DMS79 (cell line): ENCODE measurements at regions not wholly inside any gene's neighbourhood (a gene's known extent, or its start where the extent isn't known, plus 50 kb on each side); places are given as distances from the start of the nearest gene placed in this dataset.
A peak's percentile ranks its signal among the peaks of the same experiment; 100 is the strongest.
"Not testable (repeated sequence)": the region's sequence is repeated elsewhere in the genome, so short reads cannot be mapped to it uniquely, and the experiment has no call there.

Experiments used
- DNase-seq: peaks from one replicate; lab custom pipeline; 2025; lab: John Stamatoyannopoulos, UW

DNA sequence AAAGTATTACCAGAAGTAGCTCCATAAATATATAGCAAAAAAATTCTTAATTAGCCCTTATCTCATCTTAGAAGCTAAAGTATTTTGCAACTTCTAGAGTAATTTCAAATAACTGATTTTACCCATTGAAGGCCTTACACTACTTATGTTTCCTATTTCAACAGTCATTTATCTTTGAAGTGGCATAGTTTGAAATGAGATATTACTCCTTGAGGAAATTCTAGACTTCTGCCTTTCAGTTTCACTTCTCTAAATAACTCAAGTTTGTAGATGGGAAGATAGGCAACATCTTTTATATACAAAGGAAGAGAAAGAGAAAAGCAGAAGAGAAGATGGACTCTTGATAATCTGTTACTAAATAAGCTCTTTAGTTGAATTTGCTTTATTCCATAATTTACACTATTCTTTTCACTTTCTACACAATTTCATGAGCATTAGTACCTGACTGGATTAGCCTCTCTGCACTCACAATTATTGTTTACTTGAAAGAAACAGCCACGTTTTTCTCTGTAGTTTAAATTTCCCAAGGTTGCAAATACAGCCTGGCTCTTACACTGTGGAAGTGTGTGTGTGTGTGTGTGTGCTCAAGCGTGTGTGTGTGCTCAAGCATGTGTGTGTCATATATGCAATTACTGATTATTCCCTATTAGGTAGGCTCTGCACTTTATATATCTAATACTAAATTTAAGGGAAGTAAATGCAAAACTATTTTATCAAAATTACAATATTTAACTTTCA, 60.6 kb upstream of the EMB start:
- no peak for DNase-seq

DNA sequence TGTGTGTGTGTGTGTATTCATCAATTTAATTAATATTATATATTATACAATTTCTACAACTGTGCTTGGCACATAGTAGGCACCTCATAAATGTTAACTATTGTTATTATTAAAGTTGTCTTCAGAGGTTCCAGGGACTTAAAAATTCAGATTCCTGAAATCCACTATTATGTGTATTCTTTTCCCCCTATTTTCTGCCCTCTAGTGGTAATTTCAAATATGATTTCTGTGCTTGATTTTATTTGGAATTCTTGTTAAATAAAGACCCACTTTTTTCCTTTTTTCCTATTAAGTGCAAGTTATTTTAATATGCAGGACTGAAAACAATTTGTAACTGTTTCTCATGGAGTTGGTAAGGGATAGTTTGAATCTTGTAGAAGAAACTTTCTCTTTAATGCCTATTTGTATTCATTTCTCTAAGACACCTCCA, 72.0 kb upstream of the EMB start:
- DNase-seq: not testable (repeated sequence)

DNA sequence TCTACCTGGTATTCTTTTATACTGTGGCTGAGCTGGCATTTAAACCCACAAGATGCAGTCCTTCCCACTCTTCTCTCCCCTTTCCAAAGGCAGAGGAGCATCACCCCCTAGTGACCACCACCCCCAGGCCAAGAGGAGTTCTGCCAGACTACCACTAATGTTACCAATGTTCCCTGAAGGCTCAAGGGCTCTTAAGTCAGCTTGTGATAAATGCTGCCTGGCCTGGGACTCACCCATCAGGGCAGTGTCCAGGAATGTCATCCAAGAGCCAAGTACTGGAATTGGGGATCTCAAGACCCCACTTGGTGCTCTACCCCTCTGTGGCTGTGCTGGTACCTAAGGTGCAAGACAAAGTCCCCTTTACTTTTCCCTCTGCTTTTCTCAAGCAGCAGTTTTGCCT, 80.0 kb upstream of the EMB start:
- not testable (repeated sequence) for DNase-seq

DNA sequence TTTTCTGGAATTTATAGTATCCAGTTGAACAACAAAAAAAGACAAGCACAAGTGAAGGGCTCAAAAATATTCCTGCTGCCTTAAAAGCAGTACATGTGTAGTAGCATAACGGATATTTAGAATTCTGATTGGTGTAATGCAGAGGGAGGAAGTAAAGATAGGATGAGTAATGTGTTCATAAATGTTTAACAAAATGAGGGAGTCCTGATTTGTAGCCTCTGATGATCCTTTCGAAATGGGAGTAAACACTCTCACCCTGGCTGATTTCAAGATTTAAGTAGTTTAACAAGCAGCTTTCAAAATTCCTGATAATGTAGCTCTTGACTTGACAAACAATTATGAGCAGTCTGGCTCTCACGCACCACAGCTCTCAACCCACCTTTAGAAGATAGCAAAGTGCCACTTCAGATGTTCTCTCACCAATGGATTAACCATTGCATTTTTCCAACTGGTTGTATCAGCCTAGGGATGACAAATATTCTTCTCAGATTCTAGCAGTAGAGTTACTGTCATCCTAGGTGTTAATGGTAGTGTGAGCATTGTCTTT, 86.5 kb upstream of the EMB start:
- DNase-seq: peak; percentile 76

DNA sequence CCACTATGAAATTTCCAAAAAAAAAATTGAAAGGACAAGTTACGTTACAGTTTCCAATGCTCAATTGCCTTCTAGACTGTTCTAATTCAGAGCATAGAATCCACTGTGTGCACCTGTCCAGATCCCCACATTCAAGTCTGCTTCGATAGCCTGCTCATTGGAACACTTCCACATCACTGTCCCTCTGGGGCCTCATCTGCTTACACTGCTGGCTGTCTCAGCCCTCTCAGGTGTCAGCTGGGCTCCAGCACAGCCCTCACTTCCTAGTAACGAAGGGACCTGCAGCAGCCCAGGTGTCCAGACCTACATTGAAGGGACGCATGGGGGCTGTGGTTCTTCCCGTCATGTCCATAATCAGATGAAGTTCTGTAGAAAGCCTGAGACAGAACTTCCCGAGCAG, 94.3 kb upstream of the EMB start:
- DNase-seq: no peak

DNA sequence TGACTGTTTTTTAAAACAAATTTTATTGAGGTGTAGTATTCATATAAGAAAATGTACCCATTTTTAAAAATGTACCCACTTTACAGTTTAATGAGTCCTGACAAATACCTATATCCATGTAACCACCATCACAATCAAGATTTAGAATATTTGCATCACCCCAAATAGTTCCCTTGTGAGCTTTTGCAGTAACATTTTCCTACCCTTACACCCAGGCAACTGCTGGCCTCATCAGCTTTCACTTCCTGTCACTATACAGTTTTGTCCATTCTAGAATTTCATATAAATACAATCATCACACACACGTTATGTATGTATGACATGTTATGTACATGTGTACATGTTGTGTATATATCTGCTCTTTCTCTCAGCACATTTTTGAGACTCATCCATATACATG, 96.4 kb upstream of the EMB start:
- not testable (repeated sequence) for DNase-seq

DNA sequence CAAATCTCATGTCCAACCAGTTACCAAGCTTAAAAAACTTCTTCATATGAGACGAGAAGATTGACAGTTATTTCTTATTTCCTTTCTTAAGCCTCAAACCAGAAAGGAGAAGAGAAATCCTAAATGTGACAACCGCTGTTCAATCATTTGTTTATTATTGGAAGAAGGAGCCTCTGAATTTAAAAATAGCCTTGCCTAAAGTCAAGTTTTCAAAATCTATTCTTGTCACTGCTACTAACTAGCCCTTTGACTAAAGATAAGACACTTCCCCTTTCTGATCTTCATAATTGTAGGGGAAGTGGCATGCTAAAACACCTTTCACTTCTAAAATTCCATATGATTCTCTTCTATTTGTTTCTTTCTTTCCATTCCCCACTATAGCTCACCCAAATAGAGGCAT, 106.2 kb upstream of the EMB start:
- DNase-seq: no peak

DNA sequence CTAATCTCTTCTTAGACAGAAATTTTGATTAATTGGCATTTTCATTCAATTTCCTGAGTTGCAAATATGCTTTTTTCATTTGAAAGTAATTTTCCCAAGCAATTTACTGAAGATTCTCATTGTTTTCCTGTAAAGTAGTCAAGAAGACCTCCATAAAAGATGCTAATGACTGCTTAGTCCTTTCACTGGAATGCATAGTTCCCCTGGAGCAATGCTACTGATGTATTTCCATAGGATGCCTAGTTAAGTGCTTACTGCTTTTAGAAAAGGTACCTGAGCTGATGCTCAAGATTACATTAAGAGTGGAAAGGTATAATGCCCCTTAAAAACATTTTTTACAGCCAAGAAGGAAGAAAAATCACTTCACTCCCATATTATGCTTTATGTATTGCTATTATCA, 109.2 kb upstream of the EMB start:
- no peak for DNase-seq

DNA sequence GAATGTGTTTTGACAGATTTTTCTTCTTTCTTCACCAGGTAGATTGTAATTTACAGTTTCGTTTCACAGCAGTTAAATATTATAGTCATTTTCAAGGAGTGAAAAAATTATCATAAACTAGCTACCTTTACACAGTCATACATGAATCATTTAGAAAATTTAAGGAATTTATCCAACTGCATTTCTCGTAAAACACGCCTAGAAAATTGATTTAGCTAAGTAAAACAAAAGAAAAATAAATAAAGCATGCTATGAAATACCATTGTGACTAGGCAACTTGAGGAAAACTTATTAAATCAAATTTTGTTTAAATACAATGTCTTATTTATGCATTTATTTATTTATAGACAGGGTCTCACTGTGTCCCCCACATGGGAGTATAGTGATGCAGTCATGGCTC, 109.9 kb upstream of the EMB start:
- DNase-seq: no peak

DNA sequence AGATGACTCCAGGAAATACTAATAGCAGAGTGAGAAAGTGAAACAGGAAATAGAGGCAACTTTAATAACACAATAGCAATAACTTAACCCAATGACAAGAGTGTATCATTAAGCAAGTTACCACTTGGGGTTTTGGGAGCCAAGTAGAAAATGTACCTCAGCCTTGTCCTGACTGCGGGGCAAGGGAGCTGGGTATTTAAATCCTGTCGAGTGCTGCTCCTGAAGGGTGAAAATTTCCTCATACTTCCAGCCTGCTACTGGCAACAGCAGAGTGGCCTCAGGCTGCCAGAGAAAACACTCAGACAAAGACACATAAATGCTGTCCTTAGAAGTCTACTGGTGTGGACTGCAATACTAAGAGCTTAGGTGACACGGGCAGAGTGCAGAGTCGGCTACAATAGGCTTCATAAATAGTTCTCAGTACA, 112.5 kb upstream of the EMB start:
- no peak for DNase-seq

DNA sequence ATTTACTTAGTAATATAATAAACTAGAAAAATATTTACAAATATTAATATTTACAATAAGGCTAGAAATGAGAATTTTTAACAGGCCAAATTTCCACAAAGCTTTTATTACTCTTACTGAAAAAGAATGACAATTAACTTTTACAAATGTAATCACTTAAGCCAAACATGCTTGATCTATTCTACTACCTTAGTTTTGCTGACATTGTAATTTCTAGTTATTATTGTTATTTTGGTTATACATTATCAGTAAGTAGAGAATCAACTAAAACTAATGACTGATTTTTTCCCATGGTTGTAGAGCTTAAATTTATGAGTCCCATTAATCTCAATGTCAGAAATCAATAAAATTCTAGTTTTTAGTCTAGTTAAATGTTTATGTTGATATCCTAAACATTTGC, 107.8 kb upstream of the PARP8 start:
- DNase-seq: not testable (repeated sequence)

DNA sequence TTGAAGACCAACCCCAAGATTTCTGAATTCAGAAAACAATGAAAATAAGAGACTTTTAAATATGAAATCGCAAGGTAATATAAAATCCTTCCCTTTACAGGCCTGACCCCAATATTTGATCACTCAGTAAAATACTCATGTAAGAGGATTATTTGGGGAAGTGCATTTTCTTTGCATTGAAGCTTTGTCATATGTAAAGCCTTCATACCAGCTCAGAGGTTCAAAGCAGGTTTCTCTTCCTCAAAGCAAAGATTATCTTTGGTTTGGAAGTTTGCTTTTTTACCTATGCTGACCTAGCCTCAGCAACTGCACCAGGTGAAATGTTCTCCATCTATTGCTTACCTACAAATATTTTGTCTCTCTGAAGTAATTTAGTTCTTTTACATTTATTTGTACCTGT, 106.5 kb upstream of the PARP8 start:
- no peak for DNase-seq

DNA sequence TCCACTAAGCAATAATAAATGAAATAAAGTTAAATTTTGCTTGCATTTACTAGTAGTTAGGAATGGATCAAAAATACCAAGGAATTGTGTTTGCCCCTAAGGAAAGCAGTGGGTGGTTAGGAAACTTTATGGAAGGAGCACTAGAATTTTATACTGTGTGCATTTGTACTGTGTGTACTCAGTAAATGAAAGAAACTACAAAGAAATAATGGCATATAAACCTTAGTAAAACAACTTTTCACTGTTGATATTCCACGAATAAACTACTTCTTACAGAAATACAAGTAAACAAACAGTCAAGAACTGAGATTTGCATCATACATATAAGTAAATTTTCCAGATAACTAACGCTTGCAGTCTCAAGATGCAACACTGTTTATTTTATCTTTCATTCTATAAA, 103.7 kb upstream of the PARP8 start:
- DNase-seq: no peak

DNA sequence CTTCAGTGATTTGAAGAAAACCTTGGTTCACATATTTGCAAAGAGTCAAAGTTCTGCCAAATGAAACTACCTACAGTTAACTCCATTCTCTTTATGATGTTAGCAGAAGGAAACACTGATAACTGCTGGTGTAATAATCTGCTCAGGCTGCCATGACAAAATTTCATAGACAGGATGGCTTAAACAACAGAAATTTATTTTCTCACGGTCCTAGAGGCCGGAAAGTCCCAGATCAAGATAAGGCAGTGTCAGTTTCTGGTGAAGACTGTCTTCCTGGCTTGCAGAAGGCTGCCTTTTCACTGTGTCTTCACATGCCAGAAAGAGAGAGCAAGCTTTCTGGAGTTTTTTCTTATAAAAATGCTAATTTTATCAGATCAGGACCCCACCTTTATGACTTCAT, 102.4 kb upstream of the PARP8 start:
- no peak for DNase-seq

DNA sequence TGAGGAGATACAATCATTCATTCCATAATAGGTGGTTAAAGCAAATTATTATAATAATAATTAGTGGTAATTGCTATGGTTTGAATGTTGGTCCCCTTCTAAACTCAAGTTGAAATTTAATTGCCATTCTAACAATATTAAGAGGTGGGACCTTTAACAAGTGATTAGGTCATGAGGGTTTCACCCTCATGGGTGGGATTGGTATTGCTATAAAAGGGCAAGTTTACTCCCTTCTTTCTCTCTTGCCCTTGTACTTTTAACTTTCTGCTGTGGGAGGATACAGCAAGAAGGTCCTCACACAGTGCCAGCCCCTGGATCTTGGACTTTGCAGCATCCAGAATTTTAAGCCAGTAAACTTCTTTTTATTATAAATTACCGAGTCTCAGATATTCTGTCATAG, 101.9 kb upstream of the PARP8 start:
- DNase-seq: no peak

DNA sequence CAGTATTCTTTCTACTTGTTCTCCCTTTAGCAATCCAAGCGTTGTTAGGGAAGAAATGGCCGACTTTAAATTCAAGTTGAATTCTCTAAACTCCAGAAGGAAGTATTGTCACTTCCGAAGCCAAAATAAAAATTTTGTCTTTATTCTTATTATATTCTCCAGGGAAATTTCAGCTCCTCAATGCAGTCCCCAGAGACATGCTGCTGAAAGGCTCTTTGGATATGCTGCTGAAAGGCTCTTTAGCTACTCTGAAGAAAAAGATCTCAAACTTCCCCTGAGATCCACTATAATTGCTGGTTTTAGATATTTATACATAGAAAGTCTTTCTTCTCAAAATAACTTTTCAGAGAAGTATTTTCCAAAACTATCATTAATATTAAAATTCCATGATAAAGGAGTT, 92.3 kb upstream of the PARP8 start:
- DNase-seq: no peak

DNA sequence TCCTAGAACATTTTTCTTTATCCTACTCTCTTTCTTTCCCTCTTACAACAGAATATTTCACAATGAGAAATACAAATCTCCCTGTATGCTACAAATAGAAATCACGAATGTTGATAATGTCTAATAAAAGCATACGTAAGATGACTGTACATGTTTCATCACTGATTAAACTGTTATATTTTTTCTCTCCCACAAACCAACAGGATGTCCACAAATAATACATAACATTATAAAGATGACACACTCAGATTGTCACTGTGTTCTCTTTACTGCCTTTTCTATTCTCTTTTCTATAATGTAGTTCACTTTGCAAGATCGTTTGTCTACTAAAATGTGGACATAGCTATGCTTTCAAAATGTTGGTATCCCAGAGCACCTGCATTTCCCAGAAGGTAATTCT, 90.7 kb upstream of the PARP8 start:
- DNase-seq: no peak

DNA sequence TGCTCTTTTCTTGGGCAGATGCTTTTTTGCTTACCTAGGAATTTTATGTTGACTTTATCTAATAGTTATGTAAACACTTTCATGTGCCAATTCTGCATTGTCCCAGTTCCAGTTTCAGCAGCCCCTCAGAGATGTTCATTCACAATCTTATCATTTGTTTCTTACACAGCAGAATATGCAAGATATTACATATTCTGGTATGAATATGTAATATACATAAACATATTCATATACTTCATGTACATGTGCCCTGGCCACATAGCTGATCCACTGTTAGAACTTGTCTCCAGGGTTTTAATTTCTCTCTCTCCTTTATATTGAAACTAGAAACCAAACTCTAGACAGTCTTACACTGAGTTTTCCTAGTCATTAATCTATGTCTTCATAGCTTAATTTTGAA, 90.2 kb upstream of the PARP8 start:
- no peak for DNase-seq

DNA sequence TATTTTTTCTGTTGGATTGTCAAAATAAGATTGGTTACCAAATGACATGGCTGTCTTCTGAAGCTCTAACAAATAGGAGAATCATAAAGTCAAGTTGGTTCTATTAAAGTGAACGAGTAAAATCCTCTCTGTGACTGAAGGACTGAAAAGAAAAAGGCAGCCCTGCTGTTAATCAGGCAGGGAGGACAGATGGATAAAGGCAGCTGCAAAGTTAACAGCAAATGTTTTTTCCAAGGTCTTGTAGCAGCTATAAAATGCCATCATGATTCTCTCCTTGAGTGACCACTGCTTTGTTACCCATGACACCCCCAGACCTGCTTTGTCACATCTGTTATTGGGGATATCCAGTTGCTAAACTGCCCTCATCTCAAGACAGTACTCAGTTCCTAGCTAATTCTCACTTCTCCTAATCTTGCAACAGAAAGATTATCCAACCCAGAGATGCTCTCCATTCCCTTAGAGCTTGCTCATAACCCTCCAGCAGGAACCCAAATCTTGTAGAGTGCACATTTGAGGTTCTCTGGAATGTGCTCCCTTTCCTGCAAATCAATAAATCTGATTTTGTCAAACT, 89.7 kb upstream of the PARP8 start:
- no peak for DNase-seq

DNA sequence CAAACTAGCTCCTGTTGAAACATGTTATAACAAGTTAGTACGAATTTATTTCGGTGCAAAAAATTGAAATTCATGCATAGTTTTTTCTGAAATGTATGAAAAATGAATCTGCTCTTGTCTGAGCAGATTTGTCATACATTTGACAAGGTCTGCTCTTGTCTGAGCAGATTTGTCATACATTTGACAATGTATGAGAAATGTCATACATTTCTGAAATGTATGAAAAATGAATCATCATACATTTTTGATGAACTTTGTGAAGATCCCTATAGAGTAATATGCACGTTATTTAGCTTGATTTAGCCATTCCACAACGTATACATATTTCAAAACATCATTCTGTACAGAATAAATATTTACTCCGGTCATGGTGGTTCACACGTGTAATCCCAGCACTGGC, 85.9 kb upstream of the PARP8 start:
- DNase-seq: no peak

DNA sequence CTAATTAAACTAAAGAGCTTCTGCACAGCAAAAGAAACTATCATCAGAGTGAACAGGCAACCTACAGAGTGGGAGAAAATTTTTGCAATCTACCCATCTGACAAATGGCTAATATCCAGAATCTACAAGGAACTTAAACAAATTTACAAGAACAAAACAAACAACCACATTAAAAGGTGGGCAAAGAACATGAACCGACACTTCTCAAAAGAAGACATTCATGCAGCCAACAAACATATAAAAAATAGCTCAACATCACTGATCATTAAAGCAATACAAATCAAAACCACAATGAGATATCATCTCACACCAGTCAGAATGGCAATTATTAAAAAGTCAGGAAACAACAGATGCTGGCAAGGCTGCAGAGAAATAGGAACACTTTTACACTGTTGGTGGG, 84.6 kb upstream of the PARP8 start:
- DNase-seq: not testable (repeated sequence)

DNA sequence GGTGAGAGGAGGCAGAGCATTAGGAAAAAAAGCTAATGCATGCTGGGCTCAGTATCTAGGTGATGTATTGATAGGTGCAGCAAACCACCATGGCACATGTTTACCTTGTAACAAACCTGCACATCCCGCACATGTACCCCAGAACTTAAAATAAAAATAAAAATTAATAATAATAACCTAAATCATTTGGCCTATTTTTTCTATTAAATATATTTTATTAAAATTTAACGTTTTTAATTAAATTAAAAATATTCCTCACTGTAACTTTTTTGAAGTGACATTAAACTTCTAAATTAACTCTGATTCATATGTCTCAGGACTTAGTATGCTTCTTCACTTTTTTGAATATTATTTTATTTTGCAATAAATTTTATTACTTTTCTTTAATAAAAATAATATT, 83.7 kb upstream of the PARP8 start:
- no peak for DNase-seq

DNA sequence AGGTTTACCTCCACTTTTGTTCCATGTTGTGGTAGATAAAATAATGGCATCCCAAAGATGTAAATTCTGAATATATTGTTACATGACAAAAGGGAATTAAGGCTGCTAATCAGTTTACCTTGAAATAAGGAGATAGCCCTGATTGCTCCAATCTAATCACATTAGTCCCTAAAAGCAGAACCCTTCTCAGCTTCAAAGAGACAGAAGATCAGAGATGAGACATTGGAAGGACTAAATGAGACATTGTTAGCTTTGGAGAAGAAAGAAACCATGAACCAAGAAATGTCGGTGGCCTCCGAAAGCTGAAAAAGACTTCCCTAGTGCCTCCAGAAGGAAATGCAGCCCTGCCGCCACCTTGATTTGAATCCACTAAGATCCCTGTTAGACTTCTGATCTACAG, 82.8 kb upstream of the PARP8 start:
- DNase-seq: no peak

DNA sequence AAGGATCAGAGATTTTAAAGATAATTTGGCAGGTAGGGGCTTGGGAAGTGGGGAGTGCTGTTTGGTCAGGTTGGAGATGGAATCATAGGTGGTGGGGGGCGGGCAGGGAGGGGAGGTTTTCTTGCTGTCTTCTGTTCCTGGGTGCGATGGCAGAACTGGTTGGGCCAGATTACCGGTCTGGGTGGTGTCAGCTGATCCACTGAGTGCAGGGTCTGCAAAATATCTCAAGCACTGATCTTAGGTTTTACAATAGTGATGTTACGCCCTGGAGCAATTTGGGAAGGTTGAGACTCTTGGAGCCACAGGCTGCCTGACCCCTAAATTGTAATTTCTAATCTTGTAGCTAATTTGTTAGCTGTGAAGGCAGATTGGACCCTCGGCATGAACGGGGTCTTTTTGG, 78.0 kb upstream of the PARP8 start:
- not testable (repeated sequence) for DNase-seq
